NB4 (cell line): ENCODE measurements at regions not wholly inside any gene's neighbourhood (a gene's known extent, or its start where the extent isn't known, plus 50 kb on each side); places are given as distances from the start of the nearest gene placed in this dataset.

Source experiments
- DNase-seq: peaks from one replicate; pipeline ENCODE4 v3.0.0; 2010; ENCODE audit warnings: low read depth
- H3K4me3 ChIP-seq: one replicate; pipeline ENCODE4 v1.5.1; 2011; ENCODE audit warnings: mild to moderate bottlenecking, low read depth, low read length, moderate library complexity
- MYC ChIP-seq: IDR thresholded peaks from 2 replicates; pipeline ENCODE4 v1.6.1; 2011; ENCODE audit warnings: low read depth, low read length
- POLR2A ChIP-seq: IDR thresholded peaks from 2 replicates; pipeline ENCODE4 v1.6.1; 2011; ENCODE audit warnings: mild to moderate bottlenecking; ENCODE audit not compliant: insufficient read length; ENCODE audit errors: extremely low read depth
- TF ChIP-seq, protein P1 (sequence below): IDR thresholded peaks from 2 replicates; pipeline ENCODE4 v1.6.1; 2011; ENCODE audit warnings: low read depth, low read length
- TF ChIP-seq, protein P2 (sequence below): IDR thresholded peaks from one replicate; pipeline ENCODE4 v1.5.1; 2012; ENCODE audit warnings: low read depth, low read length

DNA sequence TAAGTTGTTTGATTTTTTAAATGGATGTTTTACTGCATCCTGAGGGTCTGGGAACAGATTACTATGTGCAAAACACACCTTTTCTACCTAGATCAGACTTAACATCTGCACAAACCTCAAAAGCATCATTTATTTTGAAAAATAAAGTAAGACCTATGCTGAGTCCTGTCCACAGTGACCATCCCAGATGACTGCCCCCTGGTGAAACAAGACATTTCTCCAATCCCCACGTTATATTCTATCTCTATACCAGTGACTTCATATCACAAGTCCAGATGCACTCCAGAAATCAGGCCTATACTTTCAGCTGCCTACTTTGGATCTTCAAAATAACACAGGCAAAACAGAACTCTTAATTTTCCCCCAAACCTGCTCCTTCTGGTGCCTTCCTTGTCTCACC is 143.2 kb downstream of the P2RY1 start:
- H3K4me3 ChIP-seq: no peak overlapping the region
- TF ChIP-seq MYC (no peak), POLR2A (no peak)
- TF ChIP-seq, protein P1, sequence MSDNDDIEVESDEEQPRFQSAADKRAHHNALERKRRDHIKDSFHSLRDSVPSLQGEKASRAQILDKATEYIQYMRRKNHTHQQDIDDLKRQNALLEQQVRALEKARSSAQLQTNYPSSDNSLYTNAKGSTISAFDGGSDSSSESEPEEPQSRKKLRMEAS: no peak
- TF ChIP-seq, protein P2, sequence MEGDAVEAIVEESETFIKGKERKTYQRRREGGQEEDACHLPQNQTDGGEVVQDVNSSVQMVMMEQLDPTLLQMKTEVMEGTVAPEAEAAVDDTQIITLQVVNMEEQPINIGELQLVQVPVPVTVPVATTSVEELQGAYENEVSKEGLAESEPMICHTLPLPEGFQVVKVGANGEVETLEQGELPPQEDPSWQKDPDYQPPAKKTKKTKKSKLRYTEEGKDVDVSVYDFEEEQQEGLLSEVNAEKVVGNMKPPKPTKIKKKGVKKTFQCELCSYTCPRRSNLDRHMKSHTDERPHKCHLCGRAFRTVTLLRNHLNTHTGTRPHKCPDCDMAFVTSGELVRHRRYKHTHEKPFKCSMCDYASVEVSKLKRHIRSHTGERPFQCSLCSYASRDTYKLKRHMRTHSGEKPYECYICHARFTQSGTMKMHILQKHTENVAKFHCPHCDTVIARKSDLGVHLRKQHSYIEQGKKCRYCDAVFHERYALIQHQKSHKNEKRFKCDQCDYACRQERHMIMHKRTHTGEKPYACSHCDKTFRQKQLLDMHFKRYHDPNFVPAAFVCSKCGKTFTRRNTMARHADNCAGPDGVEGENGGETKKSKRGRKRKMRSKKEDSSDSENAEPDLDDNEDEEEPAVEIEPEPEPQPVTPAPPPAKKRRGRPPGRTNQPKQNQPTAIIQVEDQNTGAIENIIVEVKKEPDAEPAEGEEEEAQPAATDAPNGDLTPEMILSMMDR: no peak

DNA sequence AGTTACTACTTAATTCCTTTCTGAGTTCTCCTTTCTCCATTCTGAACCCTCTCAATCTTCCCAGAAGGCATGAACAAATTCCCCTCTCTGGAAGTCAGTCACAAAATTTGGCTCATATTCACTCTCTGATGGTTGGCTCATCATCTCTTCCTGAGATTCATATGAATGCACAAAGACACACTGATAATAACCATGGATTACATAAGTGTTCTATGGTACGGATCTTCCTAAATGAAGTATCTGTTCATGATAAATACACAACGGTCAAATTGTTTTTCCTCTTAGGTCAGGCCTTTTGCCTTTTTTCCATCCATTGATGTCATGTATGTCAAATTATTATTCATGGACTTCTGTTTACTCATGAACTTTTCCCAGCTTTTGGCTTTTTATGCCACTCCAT is 162.6 kb downstream of the P2RY1 start:
- TF ChIP-seq, protein P2: no peak
- TF ChIP-seq POLR2A: no peak
- TF ChIP-seq, protein P1: no peak
- TF ChIP-seq MYC: no peak
- no peak for DNase-seq
- no peak overlapping the region for H3K4me3 ChIP-seq

More for the DNA sequence above, 143.2 kb downstream of the P2RY1 start:
- no peak for DNase-seq

DNA sequence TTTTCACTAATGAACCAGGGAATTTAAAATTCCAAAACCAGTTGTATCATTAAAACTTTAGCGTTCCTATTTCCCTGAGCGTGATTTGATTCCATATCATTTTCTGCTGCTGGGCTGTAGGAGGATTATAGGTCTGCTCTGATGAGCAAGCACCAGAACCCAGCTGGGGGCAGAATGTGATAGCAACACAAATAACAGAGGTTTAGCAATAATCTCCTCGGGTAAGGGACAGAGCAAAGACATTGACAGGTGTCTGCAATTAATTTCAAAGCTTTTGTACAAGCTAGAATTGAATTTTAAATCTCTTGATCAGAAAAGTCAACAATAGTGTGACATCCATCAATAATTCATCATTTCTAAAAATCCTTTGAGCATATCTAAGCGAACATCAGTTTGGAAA is 163.4 kb upstream of the RAP2B start:
- DNase-seq: no peak
- TF ChIP-seq POLR2A (no peak), MYC (no peak)
- TF ChIP-seq, protein P2: no peak
- TF ChIP-seq, protein P1: no peak
- no peak overlapping the region for H3K4me3 ChIP-seq

DNA sequence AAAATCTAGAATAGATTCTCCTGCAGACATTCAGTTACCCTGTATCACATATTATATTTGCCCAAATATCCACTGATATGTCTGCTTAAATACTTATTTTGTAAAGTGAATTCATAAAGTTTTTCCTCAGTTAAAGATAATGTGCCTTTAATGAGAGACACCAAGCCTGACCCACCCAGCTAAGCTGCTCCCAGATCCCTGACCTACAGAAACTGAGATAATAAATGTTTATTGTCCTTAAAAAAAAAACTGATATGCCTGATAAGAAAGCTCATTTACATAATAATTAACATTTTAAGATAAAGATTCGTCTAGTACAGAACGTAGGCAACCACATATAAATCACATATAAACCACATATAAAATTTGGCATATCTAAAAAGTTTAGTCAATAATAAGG is 161.7 kb upstream of the RAP2B start:
- TF ChIP-seq POLR2A: no peak
- no peak for TF ChIP-seq MYC
- TF ChIP-seq, protein P1: no peak
- TF ChIP-seq, protein P2: no peak
- no peak overlapping the region for H3K4me3 ChIP-seq
- DNase-seq: no peak

DNA sequence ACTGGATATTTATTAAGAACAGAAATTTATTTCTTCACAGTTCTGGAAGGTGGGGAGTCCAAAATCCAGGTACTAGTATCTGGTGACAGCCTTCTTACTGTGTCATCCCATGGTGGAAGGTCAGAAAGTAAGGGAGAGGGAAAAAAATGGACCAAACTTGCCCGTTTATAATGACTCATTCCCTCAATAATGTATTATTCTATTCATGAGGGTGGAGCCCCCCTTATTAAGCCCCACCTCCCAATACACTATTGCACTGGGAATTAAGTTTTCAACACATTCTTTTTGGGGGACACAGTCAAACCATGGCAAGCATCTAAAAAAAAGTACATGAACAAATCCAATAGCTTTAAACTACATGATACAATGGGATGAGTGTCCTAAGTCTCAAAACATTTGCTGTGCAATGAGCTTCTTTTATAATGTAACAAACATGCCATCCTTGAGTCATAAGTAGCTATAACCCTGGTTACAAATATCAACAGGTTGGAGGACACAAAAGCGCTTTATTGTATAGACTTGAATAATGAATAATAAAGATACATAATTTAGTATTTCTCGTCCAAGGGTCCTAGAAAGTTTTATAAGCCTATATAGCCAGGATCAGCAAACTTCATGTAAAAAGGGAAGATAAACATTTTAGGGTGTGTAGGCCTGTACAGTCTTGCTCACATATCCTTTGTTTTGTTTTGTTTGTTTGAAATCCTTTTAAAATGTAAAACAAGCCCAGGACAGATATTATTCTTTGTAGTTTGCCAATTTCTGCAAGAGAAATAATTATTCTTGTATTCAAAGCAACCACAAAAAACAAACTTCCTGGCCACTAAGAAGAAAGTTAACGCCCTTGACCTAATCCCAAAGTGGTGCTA is 160.6 kb upstream of the RAP2B start:
- H3K4me3 ChIP-seq: no peak overlapping the region
- DNase-seq: no peak
- TF ChIP-seq MYC (no peak), POLR2A (no peak)
- TF ChIP-seq, protein P2: no peak
- TF ChIP-seq, protein P1: no peak
